ENCODE measurements at regions not wholly inside any gene's neighbourhood (a gene's known extent, or its start where the extent isn't known, plus 50 kb on each side); places are given as distances from the start of the nearest gene placed in this dataset.

DNA sequence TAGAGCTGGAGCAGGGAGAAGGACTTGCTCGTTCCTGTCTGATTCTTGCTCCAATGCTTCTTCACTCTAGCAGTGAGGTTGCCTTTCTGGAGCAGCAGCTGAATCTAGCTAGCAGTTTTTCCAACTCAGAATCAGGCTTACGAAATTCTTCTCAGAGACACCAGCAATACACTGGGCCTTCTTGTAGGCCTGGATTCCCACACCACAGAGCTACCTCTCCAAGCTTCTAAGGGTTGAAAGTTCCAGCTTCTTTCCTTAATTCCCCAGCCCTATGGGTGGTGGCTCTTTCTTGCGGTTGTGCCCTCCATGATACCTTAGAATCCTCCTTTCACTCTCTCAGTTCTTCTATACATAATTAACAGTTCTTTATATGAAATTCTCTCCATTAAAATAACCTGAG, 586.6 kb downstream of the INHBA start:
- TF ChIP-seq POLR2A (IDR thresholded peaks at IDR 0.05; ENCODE audit: low read length): no peak
- no peak for TF ChIP-seq GATA1 (IDR thresholded peaks at IDR 0.05; ENCODE audit: low read depth, low read length)

All from erythroblast (primary cell).